ENCODE measurements at regions not wholly inside any gene's neighbourhood (a gene's known extent, or its start where the extent isn't known, plus 50 kb on each side); places are given as distances from the start of the nearest gene placed in this dataset.

DNA sequence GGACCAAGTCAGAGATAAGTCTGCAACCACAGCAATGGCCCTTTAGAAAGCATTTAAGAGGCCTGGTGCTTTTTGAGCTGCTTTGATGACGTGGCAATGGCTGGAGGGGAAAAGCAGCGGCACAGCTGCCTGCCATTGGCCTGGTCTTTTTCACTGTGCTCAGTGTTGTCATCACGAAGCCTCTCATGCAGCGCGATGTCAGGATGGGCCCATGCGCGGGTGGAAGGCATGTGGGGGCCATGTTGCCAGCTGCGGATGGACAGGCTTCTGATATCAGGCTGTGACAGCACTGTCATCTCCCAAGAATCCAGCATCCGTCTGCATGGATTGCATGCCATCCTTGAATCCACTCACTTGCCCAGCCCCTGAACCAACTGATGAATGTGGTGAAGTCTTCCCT, 204.5 kb downstream of the ACKR3 start:
- H3K9me1 ChIP-seq (ENCODE audit: control insufficient read depth, insufficient read depth, low read length), result no peaks in the 10 kb centered on the region
- no peak overlapping the region for H3K9ac ChIP-seq (ENCODE audit: insufficient read depth in 1 of 2, low read depth in 2 of 2, low read length in 2 of 2)
- no peak overlapping the region for H3K4me2 ChIP-seq (ENCODE audit: insufficient read depth, low read length)
- H4K20me1 ChIP-seq (replicated peaks; ENCODE audit: control insufficient read depth, insufficient read depth, low read length), result no peaks in the 10 kb centered on the region
- no peak overlapping the region for H3K4me3 ChIP-seq
- no peaks in the 10 kb centered on the region for H3K79me2 ChIP-seq (ENCODE audit: control insufficient read depth, insufficient read depth, low read length)
- WGBS (ENCODE audit: insufficient coverage, low coverage, missing lambda C conversion rate), result 2% methylated on average over 8 of the region's 9 CpGs
- peaks cover 0 to 26% of the 10 kb centered on the region in 2 experiments; a peak in 3 of 5 replicates for H3K27me3 ChIP-seq (ENCODE audit: control insufficient read depth in 2 of 2, insufficient read depth in 2 of 2, low read length in 2 of 2)
- H3K36me3 ChIP-seq (ENCODE audit: control insufficient read depth, insufficient read depth, low read length), result no peaks in the 10 kb centered on the region
- FAIRE-seq (no peak), ATAC-seq (no peak), DNase-seq (ENCODE audit: extremely low read depth in 1 of 4, low spot score in 3 of 4) (no peak)
- in situ Hi-C loops (cut with MboI), result no loop called here
- H3K27ac ChIP-seq (ENCODE audit: extremely low read depth, low read depth, low read length), result no peak overlapping the region
- no peaks in the 10 kb centered on the region for H3K9me3 ChIP-seq (replicated peaks; ENCODE audit: control insufficient read depth, insufficient read depth, low read depth, low read length)
- no peaks in the 10 kb centered on the region for H3K4me1 ChIP-seq (replicated peaks in 1 of 2; ENCODE audit: control insufficient read depth in 2 of 2, insufficient read depth in 2 of 2, low read length in 2 of 2)
- intact Hi-C loops (cut with micrococcal nuclease), result no loop called here
- no TSS peak for BruUV-seq (replicated peaks)
- ChIA-PET POLR2A (no interaction called here), CTCF (ENCODE audit: low intra/inter-chr PET ratio) (no interaction called here)
- H2AFZ ChIP-seq (ENCODE audit: low read depth, low read length), result no peak overlapping the region
- no peak for TF ChIP-seq MYBL2 (IDR thresholded peaks at IDR 0.05; ENCODE audit: low read depth)
- no peak for TF ChIP-seq MYBL2 (CRISPR knock-in tag; IDR thresholded peaks at IDR 0.05; ENCODE audit: borderline replicate concordance)

DNA sequence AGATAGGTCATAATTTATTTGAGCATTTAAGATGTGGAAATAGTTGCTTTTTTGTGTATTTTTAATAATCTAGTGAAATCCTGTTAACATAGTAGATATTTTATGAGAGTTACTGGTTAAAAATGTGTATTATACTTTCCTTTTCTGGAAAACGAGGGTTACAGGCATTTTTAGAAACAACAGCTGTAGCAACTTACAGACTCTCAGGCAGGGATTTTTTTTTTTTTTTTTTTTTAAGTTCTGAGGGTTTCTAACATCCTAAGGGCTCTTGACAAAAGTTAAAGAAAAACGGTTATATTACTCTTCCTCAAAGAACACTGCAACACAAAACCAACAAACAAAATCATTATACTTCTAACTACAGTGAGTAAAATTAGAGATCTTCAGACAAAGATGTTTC, 205.9 kb downstream of the ACKR3 start:
- FAIRE-seq (no peak), DNase-seq (ENCODE audit: extremely low read depth in 1 of 4, low spot score in 3 of 4) (no peak), ATAC-seq (no peak)
- Histone ChIP-seq H3K4me1 (replicated peaks in 1 of 2; ENCODE audit: control insufficient read depth in 2 of 2, insufficient read depth in 2 of 2, low read length in 2 of 2) (no peaks in the 10 kb centered on the region), H3K27me3 (ENCODE audit: control insufficient read depth in 2 of 2, insufficient read depth in 2 of 2, low read length in 2 of 2) (peaks cover 0 to 26% of the 10 kb centered on the region in 2 experiments; a peak in 3 of 5 replicates), H3K4me2 (ENCODE audit: insufficient read depth, low read length) (no peak overlapping the region), H3K79me2 (ENCODE audit: control insufficient read depth, insufficient read depth, low read length) (no peaks in the 10 kb centered on the region), H3K9ac (ENCODE audit: insufficient read depth in 1 of 2, low read depth in 2 of 2, low read length in 2 of 2) (no peak overlapping the region), H3K36me3 (ENCODE audit: control insufficient read depth, insufficient read depth, low read length) (no peaks in the 10 kb centered on the region), H3K27ac (ENCODE audit: extremely low read depth, low read depth, low read length) (no peak overlapping the region), H3K9me3 (replicated peaks; ENCODE audit: control insufficient read depth, insufficient read depth, low read depth, low read length) (no peaks in the 10 kb centered on the region), H3K4me3 (no peak overlapping the region), H2AFZ (ENCODE audit: low read depth, low read length) (no peak overlapping the region), H3K9me1 (ENCODE audit: control insufficient read depth, insufficient read depth, low read length) (no peaks in the 10 kb centered on the region), H4K20me1 (replicated peaks; ENCODE audit: control insufficient read depth, insufficient read depth, low read length) (no peaks in the 10 kb centered on the region)
- 0% methylated on average over 1 of the region's 2 CpGs for WGBS (ENCODE audit: insufficient coverage, low coverage, missing lambda C conversion rate)
- intact Hi-C loops (cut with micrococcal nuclease), result no loop called here
- ChIA-PET CTCF (ENCODE audit: low intra/inter-chr PET ratio) (no interaction called here), POLR2A (no interaction called here)
- in situ Hi-C loops (cut with MboI), result no loop called here
- no TSS peak for BruUV-seq (replicated peaks)
- TF ChIP-seq SMC3 (conservative IDR thresholded peaks at IDR 0.05; ENCODE audit: insufficient read depth, low read depth, low read length), result no peak
- TF ChIP-seq KDM4B (IDR thresholded peaks at IDR 0.05; ENCODE audit: borderline replicate concordance in 2 of 2, low read depth in 1 of 2), result no peak
- TF ChIP-seq, protein P1, sequence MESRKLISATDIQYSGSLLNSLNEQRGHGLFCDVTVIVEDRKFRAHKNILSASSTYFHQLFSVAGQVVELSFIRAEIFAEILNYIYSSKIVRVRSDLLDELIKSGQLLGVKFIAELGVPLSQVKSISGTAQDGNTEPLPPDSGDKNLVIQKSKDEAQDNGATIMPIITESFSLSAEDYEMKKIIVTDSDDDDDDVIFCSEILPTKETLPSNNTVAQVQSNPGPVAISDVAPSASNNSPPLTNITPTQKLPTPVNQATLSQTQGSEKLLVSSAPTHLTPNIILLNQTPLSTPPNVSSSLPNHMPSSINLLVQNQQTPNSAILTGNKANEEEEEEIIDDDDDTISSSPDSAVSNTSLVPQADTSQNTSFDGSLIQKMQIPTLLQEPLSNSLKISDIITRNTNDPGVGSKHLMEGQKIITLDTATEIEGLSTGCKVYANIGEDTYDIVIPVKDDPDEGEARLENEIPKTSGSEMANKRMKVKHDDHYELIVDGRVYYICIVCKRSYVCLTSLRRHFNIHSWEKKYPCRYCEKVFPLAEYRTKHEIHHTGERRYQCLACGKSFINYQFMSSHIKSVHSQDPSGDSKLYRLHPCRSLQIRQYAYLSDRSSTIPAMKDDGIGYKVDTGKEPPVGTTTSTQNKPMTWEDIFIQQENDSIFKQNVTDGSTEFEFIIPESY (CRISPR knock-in tag; IDR thresholded peaks at IDR 0.05), result no peak
- no peak for TF ChIP-seq ZNF436 (CRISPR knock-in tag; IDR thresholded peaks at IDR 0.05)
- no peak for TF ChIP-seq ZNF311 (CRISPR knock-in tag; IDR thresholded peaks at IDR 0.05)
- no peak for TF ChIP-seq PTBP1 (IDR thresholded peaks at IDR 0.05; ENCODE audit: low read depth, low read length)
- TF ChIP-seq KDM1A (IDR thresholded peaks at IDR 0.05), result no peak
- TF ChIP-seq, protein P2, sequence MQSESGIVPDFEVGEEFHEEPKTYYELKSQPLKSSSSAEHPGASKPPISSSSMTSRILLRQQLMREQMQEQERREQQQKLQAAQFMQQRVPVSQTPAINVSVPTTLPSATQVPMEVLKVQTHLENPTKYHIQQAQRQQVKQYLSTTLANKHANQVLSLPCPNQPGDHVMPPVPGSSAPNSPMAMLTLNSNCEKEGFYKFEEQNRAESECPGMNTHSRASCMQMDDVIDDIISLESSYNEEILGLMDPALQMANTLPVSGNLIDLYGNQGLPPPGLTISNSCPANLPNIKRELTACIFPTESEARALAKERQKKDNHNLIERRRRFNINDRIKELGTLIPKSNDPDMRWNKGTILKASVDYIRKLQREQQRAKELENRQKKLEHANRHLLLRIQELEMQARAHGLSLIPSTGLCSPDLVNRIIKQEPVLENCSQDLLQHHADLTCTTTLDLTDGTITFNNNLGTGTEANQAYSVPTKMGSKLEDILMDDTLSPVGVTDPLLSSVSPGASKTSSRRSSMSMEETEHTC (IDR thresholded peaks at IDR 0.05), result no peak
- TF ChIP-seq SREBF1 (IDR thresholded peaks at IDR 0.05; ENCODE audit: borderline replicate concordance, low read depth, low read length), result no peak

All from K562 (cell line).